ENCODE measurements at regions not wholly inside any gene's neighbourhood (a gene's known extent, or its start where the extent isn't known, plus 50 kb on each side); places are given as distances from the start of the nearest gene placed in this dataset.
"Not testable (repeated sequence)": the region's sequence is repeated elsewhere in the genome, so short reads cannot be mapped to it uniquely, and the experiment has no call there.

GRCh38 chr7:49088017-49088416 is 163.7 kb downstream of the CDC14C start:
- no peaks in the 10 kb centered on the region for H3K9me3 ChIP-seq (ENCODE audit: control insufficient read depth, insufficient read depth, low read length)
- no peaks in the 10 kb centered on the region for H3K36me3 ChIP-seq (ENCODE audit: insufficient read depth, low read length)
- H3K9ac ChIP-seq (ENCODE audit: low read depth, low read length), result no peak overlapping the region
- peaks cover 30% of the 10 kb centered on the region for H3K4me1 ChIP-seq (ENCODE audit: insufficient read depth, low read length)

- Histone ChIP-seq H3K4me1 (ENCODE audit: insufficient read depth, low read length) (peaks cover 41% of the 10 kb centered on the region), H3K36me3 (ENCODE audit: insufficient read depth, low read length) (no peaks in the 10 kb centered on the region), H3K9me3 (ENCODE audit: control insufficient read depth, insufficient read depth, low read length) (no peaks in the 10 kb centered on the region), H3K9ac (ENCODE audit: low read depth, low read length) (peak overlapping the region; percentile 20; the same call in 1 of the 2 replicates)
These were observed 165.4 kb downstream of the CDC14C start for GRCh38 chr7:49089717-49090116.

- H3K9ac ChIP-seq (ENCODE audit: low read depth, low read length), result no peak overlapping the region
- peaks cover 44% of the 10 kb centered on the region for H3K4me1 ChIP-seq (ENCODE audit: insufficient read depth, low read length)
- H3K9me3 ChIP-seq (ENCODE audit: control insufficient read depth, insufficient read depth, low read length), result no peaks in the 10 kb centered on the region
- no peaks in the 10 kb centered on the region for H3K36me3 ChIP-seq (ENCODE audit: insufficient read depth, low read length)
These were observed 166.7 kb downstream of the CDC14C start for GRCh38 chr7:49091089-49091488.

- no peak overlapping the region for H3K9ac ChIP-seq (ENCODE audit: low read depth, low read length)
- H3K9me3 ChIP-seq (ENCODE audit: control insufficient read depth, insufficient read depth, low read length), result no peaks in the 10 kb centered on the region
- H3K36me3 ChIP-seq (ENCODE audit: insufficient read depth, low read length), result no peaks in the 10 kb centered on the region
- H3K4me1 ChIP-seq (ENCODE audit: insufficient read depth, low read length), result peaks cover 44% of the 10 kb centered on the region
These were observed 167.2 kb downstream of the CDC14C start for GRCh38 chr7:49091519-49091918.

GRCh38 chr7:49093218-49093617 is 168.9 kb downstream of the CDC14C start:
- H3K36me3 ChIP-seq (ENCODE audit: insufficient read depth, low read length), result no peaks in the 10 kb centered on the region

GRCh38 chr7:49094866-49095265 is 170.5 kb downstream of the CDC14C start:
- peaks cover 34% of the 10 kb centered on the region for H3K4me1 ChIP-seq (ENCODE audit: insufficient read depth, low read length)
- H3K9me3 ChIP-seq (ENCODE audit: control insufficient read depth, insufficient read depth, low read length), result peaks cover 5% of the 10 kb centered on the region; the same call in 1 of the 2 replicates
- H3K9ac ChIP-seq (ENCODE audit: low read depth, low read length), result no peak overlapping the region
- no peaks in the 10 kb centered on the region for H3K36me3 ChIP-seq (ENCODE audit: insufficient read depth, low read length)

More at GRCh38 chr7:49093218-49093617, 168.9 kb downstream of the CDC14C start:
- peaks cover 40% of the 10 kb centered on the region for H3K4me1 ChIP-seq (ENCODE audit: insufficient read depth, low read length)
- H3K9me3 ChIP-seq (ENCODE audit: control insufficient read depth, insufficient read depth, low read length), result peaks cover 5% of the 10 kb centered on the region; the same call in 1 of the 2 replicates
- no peak overlapping the region for H3K9ac ChIP-seq (ENCODE audit: low read depth, low read length)

GRCh38 chr7:49099587-49100326 is 175.4 kb downstream of the CDC14C start:
- Histone ChIP-seq H3K9ac (ENCODE audit: low read depth, low read length) (peak overlapping the region; percentile 32; the same call in 1 of the 2 replicates), H3K9me3 (ENCODE audit: control insufficient read depth, insufficient read depth, low read length) (peaks cover 5% of the 10 kb centered on the region; the same call in 1 of the 2 replicates), H3K36me3 (ENCODE audit: insufficient read depth, low read length) (no peaks in the 10 kb centered on the region), H3K4me1 (ENCODE audit: insufficient read depth, low read length) (peaks cover 33% of the 10 kb centered on the region)

GRCh38 chr7:49100908-49101740 is 176.8 kb downstream of the CDC14C start:
- peak overlapping the region; percentile 32 for H3K9ac ChIP-seq (ENCODE audit: low read depth, low read length)

GRCh38 chr7:49102411-49102810 is 178.1 kb downstream of the CDC14C start:
- Histone ChIP-seq H3K9ac (ENCODE audit: low read depth, low read length) (peak overlapping the region; percentile 7; the same call in 1 of the 2 replicates), H3K9me3 (ENCODE audit: control insufficient read depth, insufficient read depth, low read length) (peaks cover 15% of the 10 kb centered on the region), H3K4me1 (ENCODE audit: insufficient read depth, low read length) (peaks cover 30% of the 10 kb centered on the region), H3K36me3 (ENCODE audit: insufficient read depth, low read length) (no peaks in the 10 kb centered on the region)

More at GRCh38 chr7:49100908-49101740, 176.8 kb downstream of the CDC14C start:
- not testable (repeated sequence) for H3K9me3 ChIP-seq (ENCODE audit: control insufficient read depth, insufficient read depth, low read length); H3K36me3 ChIP-seq (ENCODE audit: insufficient read depth, low read length)
- peaks cover 30% of the 10 kb centered on the region for H3K4me1 ChIP-seq (ENCODE audit: insufficient read depth, low read length)

GRCh38 chr7:49111706-49112105 is 187.4 kb downstream of the CDC14C start:
- H3K4me1 ChIP-seq (ENCODE audit: insufficient read depth, low read length), result no peaks in the 10 kb centered on the region
- peaks cover 24% of the 10 kb centered on the region for H3K9me3 ChIP-seq (ENCODE audit: control insufficient read depth, insufficient read depth, low read length)
- H3K36me3 ChIP-seq (ENCODE audit: insufficient read depth, low read length), result no peaks in the 10 kb centered on the region
- no peak overlapping the region for H3K9ac ChIP-seq (ENCODE audit: low read depth, low read length)

- H3K36me3 ChIP-seq (ENCODE audit: insufficient read depth, low read length), result no peaks in the 10 kb centered on the region
- no peaks in the 10 kb centered on the region for H3K4me1 ChIP-seq (ENCODE audit: insufficient read depth, low read length)
- H3K9me3 ChIP-seq (ENCODE audit: control insufficient read depth, insufficient read depth, low read length), result peaks cover 20% of the 10 kb centered on the region
- no peak overlapping the region for H3K9ac ChIP-seq (ENCODE audit: low read depth, low read length)
These were observed 187.9 kb downstream of the CDC14C start for GRCh38 chr7:49112222-49112621.

GRCh38 chr7:49112647-49113046 is 188.3 kb downstream of the CDC14C start:
- Histone ChIP-seq H3K36me3 (ENCODE audit: insufficient read depth, low read length) (no peaks in the 10 kb centered on the region), H3K9ac (ENCODE audit: low read depth, low read length) (no peak overlapping the region), H3K9me3 (ENCODE audit: control insufficient read depth, insufficient read depth, low read length) (peaks cover 16% of the 10 kb centered on the region), H3K4me1 (ENCODE audit: insufficient read depth, low read length) (no peaks in the 10 kb centered on the region)

GRCh38 chr7:49119706-49120105 is 195.4 kb downstream of the CDC14C start:
- Histone ChIP-seq H3K36me3 (ENCODE audit: insufficient read depth, low read length) (no peaks in the 10 kb centered on the region), H3K4me1 (ENCODE audit: insufficient read depth, low read length) (no peaks in the 10 kb centered on the region), H3K9ac (ENCODE audit: low read depth, low read length) (no peak overlapping the region), H3K9me3 (ENCODE audit: control insufficient read depth, insufficient read depth, low read length) (no peaks in the 10 kb centered on the region; the same call in 1 of the 2 replicates)

GRCh38 chr7:49125246-49125645 is 200.9 kb downstream of the CDC14C start:
- Histone ChIP-seq H3K36me3 (ENCODE audit: insufficient read depth, low read length) (no peaks in the 10 kb centered on the region), H3K4me1 (ENCODE audit: insufficient read depth, low read length) (no peaks in the 10 kb centered on the region), H3K9me3 (ENCODE audit: control insufficient read depth, insufficient read depth, low read length) (no peaks in the 10 kb centered on the region; the same call in 1 of the 2 replicates), H3K9ac (ENCODE audit: low read depth, low read length) (no peak overlapping the region)

All from ES-I3 (cell line).